SKM-1 treated with dmso at 0.1 percent for 144 hours (cell line): ENCODE measurements at regions not wholly inside any gene's neighbourhood (a gene's known extent, or its start where the extent isn't known, plus 50 kb on each side); places are given as distances from the start of the nearest gene placed in this dataset.

Experiments
- DNase-seq: peaks from one replicate; lab custom pipeline; 2025; ENCODE audit not compliant: unreplicated experiment; lab: John Stamatoyannopoulos, UW

- DNase-seq = no peak
Measured at GRCh38 chr2:42963452-42964068, 171.2 kb upstream of the HAAO start.

GRCh38 chr2:42962508-42962953 is 170.1 kb upstream of the HAAO start:
- peak; percentile 22 for DNase-seq

- no peak for DNase-seq
Measured at GRCh38 chr2:42961961-42962360, 169.6 kb upstream of the HAAO start.

GRCh38 chr2:42961385-42961811 is 169.0 kb upstream of the HAAO start:
- peak; percentile 76 for DNase-seq

GRCh38 chr2:42960842-42961180 is 168.4 kb upstream of the HAAO start:
- no peak for DNase-seq

GRCh38 chr2:42960002-42960841 is 167.8 kb upstream of the HAAO start:
- DNase-seq = no peak

GRCh38 chr2:42959234-42960001 is 167.0 kb upstream of the HAAO start:
- DNase-seq = peak; percentile 84

GRCh38 chr2:42958741-42959233 is 166.4 kb upstream of the HAAO start:
- no peak for DNase-seq

- no peak for DNase-seq
Measured at GRCh38 chr2:42957861-42958301, 165.5 kb upstream of the HAAO start.

- peak; percentile 75 for DNase-seq
Measured at GRCh38 chr2:42957109-42957860, 164.9 kb upstream of the HAAO start.

- DNase-seq = no peak
Measured at GRCh38 chr2:42954227-42954962, 162.0 kb upstream of the HAAO start.

- DNase-seq = no peak
Measured at GRCh38 chr2:42953216-42953615, 160.8 kb upstream of the HAAO start.

GRCh38 chr2:42951263-42951938 is 159.0 kb upstream of the HAAO start:
- DNase-seq = no peak

GRCh38 chr2:42949125-42949524 is 156.7 kb upstream of the HAAO start:
- no peak for DNase-seq

GRCh38 chr2:42947809-42948600 is 155.6 kb upstream of the HAAO start:
- no peak for DNase-seq

- no peak for DNase-seq
Measured at GRCh38 chr2:42944779-42945415, 152.5 kb upstream of the HAAO start.

- DNase-seq = no peak
Measured at GRCh38 chr2:42942990-42943493, 150.7 kb upstream of the HAAO start.
